SK-N-SH treated with all-trans-retinoic acid at 6 μM for 48 hours (cell line): ENCODE measurements at regions not wholly inside any gene's neighbourhood (a gene's known extent, or its start where the extent isn't known, plus 50 kb on each side); places are given as distances from the start of the nearest gene placed in this dataset.

ENCODE experiments used
- ATAC-seq: fragments of 200-7000 bp; cut with Tn5 transposase; 3 replicates; pipeline ENCODE4 v1.9.1; 2020; ENCODE audit warnings: mild to moderate bottlenecking, moderate library complexity
- ARNTL ChIP-seq: fragments of 450-650 bp; formaldehyde crosslinking; IDR thresholded peaks from 2 replicates; pipeline ENCODE4 v1.5.0; 2020; ENCODE audit warnings: low read depth, mild to moderate bottlenecking, moderate library complexity, borderline replicate concordance
- BACH2 ChIP-seq: fragments of 250-450 bp; sonication (Bioruptor Pico); IDR thresholded peaks from 2 replicates; pipeline ENCODE4 v1.9.0; 2021; ENCODE audit warnings: mild to moderate bottlenecking, borderline replicate concordance
- CSDC2 ChIP-seq: fragments of 250-450 bp; sonication (Bioruptor Pico); IDR thresholded peaks from 2 replicates; pipeline ENCODE4 v1.5.0; 2020; ENCODE audit warnings: mild to moderate bottlenecking, moderate library complexity
- ESRRG ChIP-seq: fragments of 250-450 bp; sonication (Bioruptor Pico); IDR thresholded peaks from 2 replicates; pipeline ENCODE4 v1.6.1; 2021; ENCODE audit warnings: mild to moderate bottlenecking
- GLIS3 ChIP-seq: fragments of 250-450 bp; sonication (Bioruptor Pico); IDR thresholded peaks from 2 replicates; pipeline ENCODE4 v1.5.0; 2020; ENCODE audit warnings: mild to moderate bottlenecking, moderate library complexity
- ISL1 ChIP-seq: fragments of 250-450 bp; sonication (Bioruptor Pico); IDR thresholded peaks from 2 replicates; pipeline ENCODE4 v2.1.2; 2022; ENCODE audit warnings: mild to moderate bottlenecking, moderate library complexity
- OSR1 ChIP-seq: fragments of 250-450 bp; sonication (Bioruptor Pico); IDR thresholded peaks from 2 replicates; pipeline ENCODE4 v1.8.0; 2022; ENCODE audit warnings: moderate library complexity, mild to moderate bottlenecking, inconsistent platforms
- PATZ1 ChIP-seq: fragments of 250-450 bp; sonication (Bioruptor Pico); IDR thresholded peaks from 2 replicates; pipeline ENCODE4 v1.8.0; 2020; ENCODE audit warnings: mild to moderate bottlenecking, moderate library complexity, borderline replicate concordance
- PPARA ChIP-seq: fragments of 250-450 bp; sonication (Bioruptor Pico); IDR thresholded peaks from 2 replicates; pipeline ENCODE4 v1.5.0; 2020; ENCODE audit warnings: mild to moderate bottlenecking, borderline replicate concordance
- TCF4 ChIP-seq: fragments of 250-450 bp; sonication (Bioruptor Pico); IDR thresholded peaks from 2 replicates; pipeline ENCODE4 v1.8.0; 2021; ENCODE audit warnings: mild to moderate bottlenecking, moderate library complexity, borderline replicate concordance
- ZC3H10 ChIP-seq: fragments of 250-450 bp; sonication (Bioruptor Pico); IDR thresholded peaks from 2 replicates; pipeline ENCODE4 v1.5.1; 2021; ENCODE audit warnings: mild to moderate bottlenecking, moderate library complexity
- ZFP3 ChIP-seq: fragments of 250-450 bp; sonication (Bioruptor Pico); IDR thresholded peaks from 2 replicates; pipeline ENCODE4 v1.5.0; 2020; ENCODE audit warnings: mild to moderate bottlenecking, moderate library complexity
- ZFP30 ChIP-seq: fragments of 450-650 bp; formaldehyde crosslinking; IDR thresholded peaks from 2 replicates; pipeline ENCODE4 v1.5.0; 2022; ENCODE audit warnings: mild to moderate bottlenecking, moderate library complexity
- ZNF8 ChIP-seq: fragments of 450-650 bp; formaldehyde crosslinking; IDR thresholded peaks from 2 replicates; pipeline ENCODE4 v1.5.0; 2020; ENCODE audit warnings: mild to moderate bottlenecking, moderate library complexity
- TF ChIP-seq, protein P1 (sequence below): fragments of 250-450 bp; sonication (Bioruptor Pico); IDR thresholded peaks from 2 replicates; pipeline ENCODE4 v1.5.0; 2020; ENCODE audit warnings: mild to moderate bottlenecking, moderate library complexity
- TF ChIP-seq, protein P2 (sequence below): fragments of 250-450 bp; sonication (Bioruptor Pico); IDR thresholded peaks from 2 replicates; pipeline ENCODE4 v1.5.1; 2021; ENCODE audit warnings: mild to moderate bottlenecking, moderate library complexity
- TF ChIP-seq, protein P3 (sequence below): fragments of 250-450 bp; sonication (Bioruptor Pico); IDR thresholded peaks from 2 replicates; pipeline ENCODE4 v1.5.1; 2020; ENCODE audit warnings: low read depth, mild to moderate bottlenecking, moderate library complexity

GRCh38 chr2:9763356-9764152 lies 79.7 kb upstream of the TAF1B start (continued):
- TF ChIP-seq, protein P1, sequence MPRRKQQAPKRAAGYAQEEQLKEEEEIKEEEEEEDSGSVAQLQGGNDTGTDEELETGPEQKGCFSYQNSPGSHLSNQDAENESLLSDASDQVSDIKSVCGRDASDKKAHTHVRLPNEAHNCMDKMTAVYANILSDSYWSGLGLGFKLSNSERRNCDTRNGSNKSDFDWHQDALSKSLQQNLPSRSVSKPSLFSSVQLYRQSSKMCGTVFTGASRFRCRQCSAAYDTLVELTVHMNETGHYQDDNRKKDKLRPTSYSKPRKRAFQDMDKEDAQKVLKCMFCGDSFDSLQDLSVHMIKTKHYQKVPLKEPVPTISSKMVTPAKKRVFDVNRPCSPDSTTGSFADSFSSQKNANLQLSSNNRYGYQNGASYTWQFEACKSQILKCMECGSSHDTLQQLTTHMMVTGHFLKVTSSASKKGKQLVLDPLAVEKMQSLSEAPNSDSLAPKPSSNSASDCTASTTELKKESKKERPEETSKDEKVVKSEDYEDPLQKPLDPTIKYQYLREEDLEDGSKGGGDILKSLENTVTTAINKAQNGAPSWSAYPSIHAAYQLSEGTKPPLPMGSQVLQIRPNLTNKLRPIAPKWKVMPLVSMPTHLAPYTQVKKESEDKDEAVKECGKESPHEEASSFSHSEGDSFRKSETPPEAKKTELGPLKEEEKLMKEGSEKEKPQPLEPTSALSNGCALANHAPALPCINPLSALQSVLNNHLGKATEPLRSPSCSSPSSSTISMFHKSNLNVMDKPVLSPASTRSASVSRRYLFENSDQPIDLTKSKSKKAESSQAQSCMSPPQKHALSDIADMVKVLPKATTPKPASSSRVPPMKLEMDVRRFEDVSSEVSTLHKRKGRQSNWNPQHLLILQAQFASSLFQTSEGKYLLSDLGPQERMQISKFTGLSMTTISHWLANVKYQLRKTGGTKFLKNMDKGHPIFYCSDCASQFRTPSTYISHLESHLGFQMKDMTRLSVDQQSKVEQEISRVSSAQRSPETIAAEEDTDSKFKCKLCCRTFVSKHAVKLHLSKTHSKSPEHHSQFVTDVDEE, result no peak
- TF ChIP-seq ZNF8 (CRISPR knock-in tag) (no peak), GLIS3 (CRISPR knock-in tag) (no peak), BACH2 (no peak), OSR1 (no peak)
- TF ChIP-seq, all 23 proteins: peak for 0

DNA sequence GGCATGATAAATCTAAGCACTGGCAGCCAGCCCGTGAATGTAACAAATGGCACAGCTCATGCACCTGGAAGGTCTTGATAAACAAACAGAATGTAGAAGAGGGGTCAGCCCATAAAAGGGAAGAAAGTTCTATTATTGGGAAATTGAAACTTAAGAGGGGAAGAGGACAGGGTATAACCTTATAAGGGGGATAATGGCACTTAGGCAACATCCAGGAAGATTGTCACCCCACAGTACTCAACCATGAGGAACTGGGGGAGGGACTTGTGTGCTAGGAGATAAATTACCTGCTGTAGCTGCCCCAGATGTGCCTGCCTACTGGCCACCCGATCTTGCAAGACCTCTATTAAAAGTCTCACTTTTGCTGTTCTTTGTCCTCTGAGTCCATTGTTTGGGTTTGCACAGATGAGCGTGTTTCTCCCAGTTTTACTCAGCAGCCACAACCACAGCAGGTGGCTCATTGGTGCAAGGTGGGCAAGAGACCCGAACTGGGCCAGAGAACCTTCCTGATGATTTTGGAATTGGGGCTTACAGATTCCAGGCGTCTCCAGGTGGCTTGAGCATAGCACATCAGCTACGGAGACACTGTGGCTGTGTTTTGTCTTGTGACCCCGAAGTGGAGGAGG lies 79.0 kb upstream of the TAF1B start:
- TF ChIP-seq GLIS3 (CRISPR knock-in tag), result no peak
- TF ChIP-seq, protein P1, result no peak
- TF ChIP-seq ESRRG (CRISPR knock-in tag), result no peak
- TF ChIP-seq ZC3H10 (CRISPR knock-in tag), result no peak
- TF ChIP-seq ISL1 (CRISPR knock-in tag), result no peak
- no peak for TF ChIP-seq ARNTL (CRISPR knock-in tag)
- TF ChIP-seq, protein P2, sequence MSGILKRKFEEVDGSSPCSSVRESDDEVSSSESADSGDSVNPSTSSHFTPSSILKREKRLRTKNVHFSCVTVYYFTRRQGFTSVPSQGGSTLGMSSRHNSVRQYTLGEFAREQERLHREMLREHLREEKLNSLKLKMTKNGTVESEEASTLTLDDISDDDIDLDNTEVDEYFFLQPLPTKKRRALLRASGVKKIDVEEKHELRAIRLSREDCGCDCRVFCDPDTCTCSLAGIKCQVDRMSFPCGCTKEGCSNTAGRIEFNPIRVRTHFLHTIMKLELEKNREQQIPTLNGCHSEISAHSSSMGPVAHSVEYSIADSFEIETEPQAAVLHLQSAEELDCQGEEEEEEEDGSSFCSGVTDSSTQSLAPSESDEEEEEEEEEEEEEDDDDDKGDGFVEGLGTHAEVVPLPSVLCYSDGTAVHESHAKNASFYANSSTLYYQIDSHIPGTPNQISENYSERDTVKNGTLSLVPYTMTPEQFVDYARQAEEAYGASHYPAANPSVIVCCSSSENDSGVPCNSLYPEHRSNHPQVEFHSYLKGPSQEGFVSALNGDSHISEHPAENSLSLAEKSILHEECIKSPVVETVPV (CRISPR knock-in tag), result no peak
- TF ChIP-seq TCF4, result no peak
- TF ChIP-seq, protein P3, sequence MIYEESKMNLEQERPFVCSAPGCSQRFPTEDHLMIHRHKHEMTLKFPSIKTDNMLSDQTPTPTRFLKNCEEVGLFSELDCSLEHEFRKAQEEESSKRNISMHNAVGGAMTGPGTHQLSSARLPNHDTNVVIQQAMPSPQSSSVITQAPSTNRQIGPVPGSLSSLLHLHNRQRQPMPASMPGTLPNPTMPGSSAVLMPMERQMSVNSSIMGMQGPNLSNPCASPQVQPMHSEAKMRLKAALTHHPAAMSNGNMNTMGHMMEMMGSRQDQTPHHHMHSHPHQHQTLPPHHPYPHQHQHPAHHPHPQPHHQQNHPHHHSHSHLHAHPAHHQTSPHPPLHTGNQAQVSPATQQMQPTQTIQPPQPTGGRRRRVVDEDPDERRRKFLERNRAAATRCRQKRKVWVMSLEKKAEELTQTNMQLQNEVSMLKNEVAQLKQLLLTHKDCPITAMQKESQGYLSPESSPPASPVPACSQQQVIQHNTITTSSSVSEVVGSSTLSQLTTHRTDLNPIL (CRISPR knock-in tag), result no peak
- no peak for TF ChIP-seq OSR1
- no peak for TF ChIP-seq ZFP3 (CRISPR knock-in tag)
- no peak for TF ChIP-seq ZNF8 (CRISPR knock-in tag)
- no peak for TF ChIP-seq PATZ1
- no peak for TF ChIP-seq PPARA (CRISPR knock-in tag)
- no peak for TF ChIP-seq CSDC2 (CRISPR knock-in tag)
- no peak for TF ChIP-seq ZFP30 (CRISPR knock-in tag)
- TF ChIP-seq, all 23 proteins: peak for 0
- no peak for ATAC-seq
